OCI-LY1 (cell line): ENCODE measurements at regions not wholly inside any gene's neighbourhood (a gene's known extent, or its start where the extent isn't known, plus 50 kb on each side); places are given as distances from the start of the nearest gene placed in this dataset.
"Not testable (repeated sequence)": the region's sequence is repeated elsewhere in the genome, so short reads cannot be mapped to it uniquely, and the experiment has no call there.

Experiments
- H2AFZ ChIP-seq: fragments of 200-600 bp; sonication (generic), shearing (Covaris generic); 2 replicates; pipeline ENCODE4 v1.6.0; 2014; ENCODE audit warnings: antibody characterized with exemption, mild to moderate bottlenecking, low read length
- H3F3A ChIP-seq: fragments of 200-600 bp; sonication (generic), shearing (Covaris generic); 2 replicates; pipeline ENCODE4 v1.6.0; 2014; ENCODE audit warnings: mild to moderate bottlenecking, antibody characterized with exemption, low read length, moderate library complexity; ENCODE audit not compliant: insufficient read depth
- H3K27ac ChIP-seq: fragments of 200-600 bp; sonication (generic); 2 replicates; pipeline ENCODE4 v1.5.1; 2014; ENCODE audit warnings: low read length, mixed run types, mild to moderate bottlenecking, low read depth; ENCODE audit not compliant: poor library complexity, severe bottlenecking
- H3K27me3 ChIP-seq: fragments of 200-600 bp; sonication (generic); 2 replicates; pipeline ENCODE4 v1.6.0; 2014; ENCODE audit warnings: antibody characterized with exemption, mild to moderate bottlenecking, low read length, moderate library complexity; ENCODE audit not compliant: insufficient read depth
- H3K36me3 ChIP-seq: fragments of 200-600 bp; sonication (generic); 2 replicates; pipeline ENCODE4 v1.6.1; 2014; ENCODE audit warnings: mild to moderate bottlenecking, antibody characterized with exemption, low read length, moderate library complexity, mixed read lengths; ENCODE audit not compliant: insufficient read depth
- H3K4me1 ChIP-seq: fragments of 200-600 bp; sonication (generic); 2 replicates; pipeline ENCODE4 v1.5.1; 2014; ENCODE audit warnings: mild to moderate bottlenecking, low read length, moderate library complexity; ENCODE audit not compliant: insufficient read depth, severe bottlenecking
- H3K4me2 ChIP-seq: fragments of 200-600 bp; sonication (generic), shearing (Covaris generic); 2 replicates; pipeline ENCODE4 v1.6.1; 2014; ENCODE audit warnings: low read length
- H3K4me3 ChIP-seq: fragments of 200-600 bp; sonication (generic); 2 replicates; pipeline ENCODE4 v1.5.1; 2014; ENCODE audit warnings: low read length, low read depth, mild to moderate bottlenecking, mixed read lengths; ENCODE audit not compliant: poor library complexity, severe bottlenecking
- H3K79me2 ChIP-seq: fragments of 200-600 bp; shearing (Covaris generic); 2 replicates; pipeline ENCODE4 v1.6.1; 2016; ENCODE audit warnings: mixed run types, low read length, mixed read lengths; ENCODE audit not compliant: insufficient read depth
- H3K9ac ChIP-seq: fragments of 200-600 bp; sonication (generic), shearing (Covaris generic); 2 replicates; pipeline ENCODE4 v1.6.1; 2014; ENCODE audit warnings: mild to moderate bottlenecking, low read length, mixed read lengths
- H3K9me2 ChIP-seq: fragments of 200-600 bp; sonication (generic), shearing (Covaris generic); 2 replicates; pipeline ENCODE4 v1.6.1; 2014; ENCODE audit warnings: low read depth, mild to moderate bottlenecking, low read length, mixed read lengths
- H3K9me3 ChIP-seq: fragments of 200-600 bp; shearing (Covaris generic); 2 replicates; pipeline ENCODE4 v1.6.1; 2014; ENCODE audit warnings: low read length, mixed read lengths
- H4K20me1 ChIP-seq: fragments of 200-600 bp; sonication (generic), shearing (Covaris generic); 2 replicates; pipeline ENCODE4 v1.6.0; 2016; ENCODE audit warnings: mild to moderate bottlenecking, low read length; ENCODE audit not compliant: insufficient read depth
- EZH2 ChIP-seq: fragments of 200-600 bp; sonication (generic), shearing (Covaris generic); IDR thresholded peaks from 2 replicates; pipeline ENCODE4 v1.8.0; 2017; ENCODE audit warnings: borderline replicate concordance, mixed run types, mild to moderate bottlenecking, antibody characterized with exemption, low read length, moderate library complexity, mixed read lengths
- TF ChIP-seq, protein P1 (sequence below): fragments of 200-600 bp; sonication (generic), shearing (Covaris generic); IDR thresholded peaks from 2 replicates; pipeline ENCODE4 v1.5.1; 2017; ENCODE audit warnings: mild to moderate bottlenecking, antibody characterized with exemption, low read length, moderate library complexity, mixed read lengths

DNA sequence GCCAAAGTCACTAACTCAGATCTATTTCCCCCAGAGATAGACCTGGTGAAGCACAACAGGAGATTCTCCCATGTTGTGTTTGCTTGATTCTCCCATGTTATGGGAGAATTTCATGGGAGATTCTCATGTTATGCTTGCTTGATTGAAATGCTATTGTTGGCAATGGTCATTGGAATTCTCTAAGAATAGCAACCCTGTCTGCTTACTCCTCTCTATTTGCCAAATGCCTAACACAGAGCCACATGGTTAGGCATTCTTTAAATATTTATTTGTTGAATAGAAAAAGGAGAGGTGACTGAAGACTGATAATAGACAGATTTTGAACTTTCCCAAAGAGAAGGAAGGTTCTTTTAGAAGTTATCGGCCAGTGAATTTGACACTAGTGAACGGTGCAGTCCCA, 111.5 kb upstream of the MPHOSPH6 start:
- Histone ChIP-seq H3K4me3 (no peak overlapping the region), H3K9ac (no peak overlapping the region), H2AFZ (no peak overlapping the region), H3F3A (no peaks in the 10 kb centered on the region), H3K4me1 (no peaks in the 10 kb centered on the region), H4K20me1 (no peaks in the 10 kb centered on the region), H3K27ac (no peak overlapping the region), H3K27me3 (no peaks in the 10 kb centered on the region), H3K9me2 (no peaks in the 10 kb centered on the region), H3K9me3 (no peaks in the 10 kb centered on the region), H3K36me3 (no peaks in the 10 kb centered on the region), H3K4me2 (no peak overlapping the region), H3K79me2 (no peaks in the 10 kb centered on the region)
- no peak for TF ChIP-seq EZH2
- TF ChIP-seq, protein P1, sequence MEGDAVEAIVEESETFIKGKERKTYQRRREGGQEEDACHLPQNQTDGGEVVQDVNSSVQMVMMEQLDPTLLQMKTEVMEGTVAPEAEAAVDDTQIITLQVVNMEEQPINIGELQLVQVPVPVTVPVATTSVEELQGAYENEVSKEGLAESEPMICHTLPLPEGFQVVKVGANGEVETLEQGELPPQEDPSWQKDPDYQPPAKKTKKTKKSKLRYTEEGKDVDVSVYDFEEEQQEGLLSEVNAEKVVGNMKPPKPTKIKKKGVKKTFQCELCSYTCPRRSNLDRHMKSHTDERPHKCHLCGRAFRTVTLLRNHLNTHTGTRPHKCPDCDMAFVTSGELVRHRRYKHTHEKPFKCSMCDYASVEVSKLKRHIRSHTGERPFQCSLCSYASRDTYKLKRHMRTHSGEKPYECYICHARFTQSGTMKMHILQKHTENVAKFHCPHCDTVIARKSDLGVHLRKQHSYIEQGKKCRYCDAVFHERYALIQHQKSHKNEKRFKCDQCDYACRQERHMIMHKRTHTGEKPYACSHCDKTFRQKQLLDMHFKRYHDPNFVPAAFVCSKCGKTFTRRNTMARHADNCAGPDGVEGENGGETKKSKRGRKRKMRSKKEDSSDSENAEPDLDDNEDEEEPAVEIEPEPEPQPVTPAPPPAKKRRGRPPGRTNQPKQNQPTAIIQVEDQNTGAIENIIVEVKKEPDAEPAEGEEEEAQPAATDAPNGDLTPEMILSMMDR: no peak

DNA sequence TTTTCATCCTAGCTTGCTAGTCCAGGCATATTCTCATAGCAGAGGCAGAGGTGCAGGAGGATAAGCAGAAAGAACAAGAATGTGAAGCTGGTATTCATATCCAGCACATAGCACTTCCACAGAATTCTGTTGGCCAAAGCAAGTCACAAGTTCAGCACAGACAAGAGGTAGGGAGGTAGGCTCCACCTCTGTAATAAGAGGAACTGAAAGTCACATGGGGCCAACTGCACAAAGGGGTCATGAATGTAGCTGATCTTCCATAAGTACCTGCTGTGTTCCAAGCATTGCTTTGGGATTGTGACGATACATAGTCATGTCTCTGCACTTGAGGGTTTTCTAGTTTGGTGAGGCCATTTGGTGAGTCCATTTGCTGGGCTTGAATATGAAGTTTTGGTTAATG, 110.8 kb upstream of the MPHOSPH6 start:
- TF ChIP-seq, protein P1: no peak
- TF ChIP-seq EZH2: no peak

DNA sequence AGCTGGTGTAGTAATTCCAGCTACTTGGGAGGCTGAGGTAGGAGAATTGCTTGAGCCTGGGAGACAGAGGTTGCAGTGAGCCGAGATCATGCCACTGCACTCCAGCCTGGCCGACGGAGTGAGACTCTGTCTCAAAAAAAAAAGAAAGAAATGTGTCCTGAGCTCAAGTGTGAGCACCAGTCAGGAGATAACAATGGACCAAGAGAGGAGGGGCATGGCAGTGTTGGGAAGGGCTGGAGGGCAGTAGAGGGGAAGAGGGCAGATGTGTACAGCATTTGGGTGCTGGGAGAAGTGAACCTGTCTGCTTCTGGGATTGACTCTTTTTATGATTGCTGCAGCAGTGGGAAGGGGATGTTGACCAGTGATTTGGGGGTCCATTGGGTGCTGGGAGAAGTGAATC, 105.3 kb upstream of the MPHOSPH6 start:
- H3K9me2 ChIP-seq, H3F3A ChIP-seq, H2AFZ ChIP-seq, H3K36me3 ChIP-seq, H3K4me2 ChIP-seq, H3K79me2 ChIP-seq, H3K9me3 ChIP-seq, H3K27ac ChIP-seq, H3K9ac ChIP-seq, H3K4me1 ChIP-seq, H4K20me1 ChIP-seq, H3K27me3 ChIP-seq, H3K4me3 ChIP-seq: not testable (repeated sequence)

More for the DNA sequence above, 110.8 kb upstream of the MPHOSPH6 start:
- no peaks in the 10 kb centered on the region for H3K9me2 ChIP-seq
- no peaks in the 10 kb centered on the region for H4K20me1 ChIP-seq
- H3K27ac ChIP-seq: no peak overlapping the region
- H3K9ac ChIP-seq: no peak overlapping the region
- H3K36me3 ChIP-seq: no peaks in the 10 kb centered on the region
- no peak overlapping the region for H3K4me3 ChIP-seq
- no peaks in the 10 kb centered on the region for H3K9me3 ChIP-seq
- H3K4me2 ChIP-seq: no peak overlapping the region
- no peaks in the 10 kb centered on the region for H3F3A ChIP-seq
- H2AFZ ChIP-seq: no peak overlapping the region
- H3K27me3 ChIP-seq: no peaks in the 10 kb centered on the region
- H3K79me2 ChIP-seq: no peaks in the 10 kb centered on the region
- H3K4me1 ChIP-seq: no peaks in the 10 kb centered on the region

DNA sequence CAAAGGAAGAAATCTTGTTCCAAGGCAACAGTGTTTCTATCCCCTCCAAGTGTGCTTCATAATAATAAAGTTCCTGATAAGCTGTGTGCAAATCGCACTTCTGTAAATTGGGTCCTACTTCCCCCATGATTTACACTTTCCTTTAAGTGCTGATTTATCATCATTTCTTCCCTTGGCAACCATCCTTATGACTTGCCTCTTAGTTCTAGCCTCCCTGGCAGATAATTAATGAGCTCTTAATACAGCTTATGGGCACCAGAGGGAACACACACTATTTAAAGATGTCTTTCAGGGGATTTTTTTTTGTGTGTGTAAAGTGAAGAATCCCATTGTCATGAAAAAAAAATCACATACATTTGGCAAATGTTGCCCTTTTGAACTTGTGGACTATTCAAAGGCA, 101.6 kb upstream of the MPHOSPH6 start:
- H3K9ac ChIP-seq: no peak overlapping the region
- H3K4me1 ChIP-seq: no peaks in the 10 kb centered on the region
- no peaks in the 10 kb centered on the region for H3F3A ChIP-seq
- no peaks in the 10 kb centered on the region for H4K20me1 ChIP-seq
- no peak overlapping the region for H3K27ac ChIP-seq
- H2AFZ ChIP-seq: no peak overlapping the region
- no peaks in the 10 kb centered on the region for H3K9me3 ChIP-seq
- H3K4me3 ChIP-seq: no peak overlapping the region
- no peak overlapping the region for H3K4me2 ChIP-seq
- H3K36me3 ChIP-seq: no peaks in the 10 kb centered on the region
- no peaks in the 10 kb centered on the region for H3K79me2 ChIP-seq
- no peak for TF ChIP-seq EZH2
- TF ChIP-seq, protein P1: no peak
- H3K27me3 ChIP-seq: no peaks in the 10 kb centered on the region
- H3K9me2 ChIP-seq: no peaks in the 10 kb centered on the region

DNA sequence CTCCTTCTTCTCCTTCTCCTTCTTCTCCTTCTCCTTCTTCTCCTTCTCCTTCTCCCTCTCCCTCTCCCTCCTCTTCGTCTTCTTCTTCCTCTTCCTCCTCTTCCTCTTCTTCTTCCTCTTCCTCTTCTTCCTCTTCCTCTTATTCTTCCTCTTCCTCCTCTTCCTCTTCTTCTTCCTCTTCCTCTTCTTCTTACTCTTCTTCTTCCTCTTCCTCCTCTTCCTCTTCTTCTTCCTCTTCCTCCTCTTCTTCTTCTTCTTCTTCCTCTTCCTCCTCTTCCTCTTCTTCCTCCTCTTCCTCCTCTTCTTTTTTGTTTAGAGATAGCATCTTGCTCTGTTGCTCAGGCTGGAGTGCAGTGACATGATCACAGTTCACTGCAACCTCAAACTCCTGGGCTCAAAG, 97.7 kb upstream of the MPHOSPH6 start:
- not testable (repeated sequence) for H3K4me2 ChIP-seq, H3K4me1 ChIP-seq, H3K9me2 ChIP-seq, H3K9ac ChIP-seq, H3F3A ChIP-seq, H3K4me3 ChIP-seq, H4K20me1 ChIP-seq, H3K27me3 ChIP-seq, H3K36me3 ChIP-seq, H3K79me2 ChIP-seq, H2AFZ ChIP-seq, H3K9me3 ChIP-seq, H3K27ac ChIP-seq
